HEK293T (cell line): ENCODE measurements at regions not wholly inside any gene's neighbourhood (a gene's known extent, or its start where the extent isn't known, plus 50 kb on each side); places are given as distances from the start of the nearest gene placed in this dataset.

ENCODE experiments used
- CTCF ChIA-PET: fragments of 350-600 bp; formaldehyde crosslinking; extraction: SDS; loops from one replicate; lab custom pipeline; 2021; ENCODE audit warnings: antibody characterized with exemption, inconsistent platforms; lab: Yijun Ruan, JAX
- POLR2A ChIA-PET: fragments of 350-600 bp; formaldehyde crosslinking; extraction: SDS; loops from one replicate; lab custom pipeline; 2020; ENCODE audit warnings: antibody characterized with exemption, inconsistent platforms; lab: Yijun Ruan, JAX
- DNase-seq: peaks from one replicate; pipeline ENCODE4 v3.0.0; 2012; ENCODE audit warnings: mixed read lengths; ENCODE audit errors: extremely low spot score
- ARNT ChIP-seq: fragments of 450-650 bp; IDR thresholded peaks from 2 replicates; pipeline ENCODE4 v1.6.1; 2017; ENCODE audit warnings: mild to moderate bottlenecking
- BHLHE40 ChIP-seq: fragments of 450-650 bp; IDR thresholded peaks from 2 replicates; pipeline ENCODE4 v1.6.1; 2016; ENCODE audit warnings: mild to moderate bottlenecking, moderate library complexity, borderline replicate concordance
- CTBP1 ChIP-seq: fragments of 450-650 bp; IDR thresholded peaks from 2 replicates; pipeline ENCODE4 v1.6.1; 2016; ENCODE audit warnings: borderline replicate concordance
- ELF4 ChIP-seq: fragments of 450-650 bp; IDR thresholded peaks from 2 replicates; pipeline ENCODE4 v1.6.1; 2017; ENCODE audit warnings: antibody characterized with exemption
- FOXA1 ChIP-seq: fragments of 450-650 bp; IDR thresholded peaks from 2 replicates; pipeline ENCODE4 v1.6.1; 2016; ENCODE audit warnings: mild to moderate bottlenecking
- FOXK2 ChIP-seq: fragments of 450-650 bp; IDR thresholded peaks from 2 replicates; pipeline ENCODE4 v1.6.1; 2016; ENCODE audit warnings: mild to moderate bottlenecking
- FOXM1 ChIP-seq: fragments of 450-650 bp; IDR thresholded peaks from 2 replicates; pipeline ENCODE4 v1.6.1; 2017; ENCODE audit warnings: mild to moderate bottlenecking, borderline replicate concordance
- HDGF ChIP-seq: fragments of 450-650 bp; IDR thresholded peaks from 2 replicates; pipeline ENCODE4 v1.6.1; 2017; ENCODE audit warnings: antibody characterized with exemption, borderline replicate concordance
- L3MBTL2 ChIP-seq: fragments of 450-650 bp; conservative IDR thresholded peaks from 2 replicates; pipeline ENCODE4 v1.6.1; 2016; ENCODE audit warnings: mild to moderate bottlenecking
- LEF1 ChIP-seq: fragments of 450-650 bp; IDR thresholded peaks from 2 replicates; pipeline ENCODE4 v1.6.1; 2017; ENCODE audit warnings: mild to moderate bottlenecking, borderline replicate concordance
- NFRKB ChIP-seq: fragments of 450-650 bp; IDR thresholded peaks from 2 replicates; pipeline ENCODE4 v1.6.1; 2016; ENCODE audit warnings: mild to moderate bottlenecking, moderate library complexity
- PKNOX1 ChIP-seq: fragments of 450-650 bp; IDR thresholded peaks from 2 replicates; pipeline ENCODE4 v1.6.1; 2016
- SP1 ChIP-seq: fragments of 450-650 bp; IDR thresholded peaks from 2 replicates; pipeline ENCODE4 v1.6.1; 2017
- SUZ12 ChIP-seq: fragments of 450-650 bp; IDR thresholded peaks from 2 replicates; pipeline ENCODE4 v1.6.1; 2016; ENCODE audit warnings: mild to moderate bottlenecking
- TARDBP ChIP-seq: fragments of 450-650 bp; IDR thresholded peaks from 2 replicates; pipeline ENCODE4 v1.6.1; 2016
- ZNF384 ChIP-seq: fragments of 450-650 bp; IDR thresholded peaks from 2 replicates; pipeline ENCODE4 v1.6.1; 2016

GRCh38 chr3:23052620-23053019 is 150.5 kb upstream of the UBE2E2 start:
- no peak for TF ChIP-seq ELF4
- no peak for TF ChIP-seq SP1
- TF ChIP-seq HDGF, result no peak
- TF ChIP-seq SUZ12, result no peak
- TF ChIP-seq FOXA1, result no peak
- no peak for TF ChIP-seq ZNF384
- TF ChIP-seq NFRKB, result no peak
- TF ChIP-seq TARDBP, result no peak
- TF ChIP-seq PKNOX1, result no peak
- TF ChIP-seq FOXM1, result no peak
- TF ChIP-seq L3MBTL2, result no peak
- no peak for TF ChIP-seq CTBP1
- DNase-seq, result peak; percentile 23
- ChIA-PET POLR2A (no interaction called here), CTCF (no interaction called here)

- TF ChIP-seq SUZ12 (no peak), CTBP1 (no peak), LEF1 (no peak), ARNT (no peak), HDGF (no peak), BHLHE40 (no peak), L3MBTL2 (no peak), FOXK2 (no peak), NFRKB (no peak), FOXA1 (no peak), ELF4 (no peak)
- CTCF ChIA-PET, result no interaction called here
- POLR2A ChIA-PET, result no interaction called here
- DNase-seq, result no peak
These were observed 147.3 kb upstream of the UBE2E2 start for GRCh38 chr3:23055733-23056376.

- ChIA-PET POLR2A (no interaction called here), CTCF (no interaction called here)
These were observed 140.5 kb upstream of the UBE2E2 start for GRCh38 chr3:23062582-23062981.

GRCh38 chr3:23062982-23063381 is 140.1 kb upstream of the UBE2E2 start:
- POLR2A ChIA-PET, result no interaction called here
- DNase-seq, result no peak
- CTCF ChIA-PET, result no interaction called here
- no peak for TF ChIP-seq LEF1
- TF ChIP-seq ZNF384, result no peak
- TF ChIP-seq NFRKB, result no peak
- TF ChIP-seq L3MBTL2, result no peak
- TF ChIP-seq ARNT, result no peak
- no peak for TF ChIP-seq ELF4
- TF ChIP-seq HDGF, result no peak
- TF ChIP-seq FOXM1, result no peak

More at GRCh38 chr3:23062582-23062981, 140.5 kb upstream of the UBE2E2 start:
- TF ChIP-seq BHLHE40 (no peak), HDGF (no peak), ARNT (no peak), TARDBP (no peak), FOXM1 (no peak), L3MBTL2 (no peak), PKNOX1 (no peak), CTBP1 (no peak), FOXA1 (no peak), SP1 (no peak), FOXK2 (no peak), LEF1 (no peak), ZNF384 (no peak)
- no peak for DNase-seq

- TF ChIP-seq ZNF384 (no peak), FOXM1 (no peak), TARDBP (no peak), SUZ12 (no peak), PKNOX1 (no peak)
- POLR2A ChIA-PET, result no interaction called here
- DNase-seq, result no peak
- CTCF ChIA-PET, result no interaction called here
These were observed 136.0 kb upstream of the UBE2E2 start for GRCh38 chr3:23067116-23067515.

- POLR2A ChIA-PET, result no interaction called here
- CTCF ChIA-PET, result no interaction called here
- DNase-seq, result no peak
- TF ChIP-seq LEF1, result no peak
- TF ChIP-seq HDGF, result no peak
- TF ChIP-seq ZNF384, result no peak
- TF ChIP-seq L3MBTL2, result no peak
- no peak for TF ChIP-seq SP1
- TF ChIP-seq ELF4, result no peak
These were observed 135.0 kb upstream of the UBE2E2 start for GRCh38 chr3:23068016-23068728.
